HG03460 (cell line): ENCODE measurements at regions not wholly inside any gene's neighbourhood (a gene's known extent, or its start where the extent isn't known, plus 50 kb on each side); places are given as distances from the start of the nearest gene placed in this dataset.

ENCODE experiments used
- ATAC-seq: cut with Tn5 transposase; IDR thresholded peaks from one replicate; pipeline ENCODE4 v1.9.1; 2021; ENCODE audit not compliant: unreplicated experiment

DNA sequence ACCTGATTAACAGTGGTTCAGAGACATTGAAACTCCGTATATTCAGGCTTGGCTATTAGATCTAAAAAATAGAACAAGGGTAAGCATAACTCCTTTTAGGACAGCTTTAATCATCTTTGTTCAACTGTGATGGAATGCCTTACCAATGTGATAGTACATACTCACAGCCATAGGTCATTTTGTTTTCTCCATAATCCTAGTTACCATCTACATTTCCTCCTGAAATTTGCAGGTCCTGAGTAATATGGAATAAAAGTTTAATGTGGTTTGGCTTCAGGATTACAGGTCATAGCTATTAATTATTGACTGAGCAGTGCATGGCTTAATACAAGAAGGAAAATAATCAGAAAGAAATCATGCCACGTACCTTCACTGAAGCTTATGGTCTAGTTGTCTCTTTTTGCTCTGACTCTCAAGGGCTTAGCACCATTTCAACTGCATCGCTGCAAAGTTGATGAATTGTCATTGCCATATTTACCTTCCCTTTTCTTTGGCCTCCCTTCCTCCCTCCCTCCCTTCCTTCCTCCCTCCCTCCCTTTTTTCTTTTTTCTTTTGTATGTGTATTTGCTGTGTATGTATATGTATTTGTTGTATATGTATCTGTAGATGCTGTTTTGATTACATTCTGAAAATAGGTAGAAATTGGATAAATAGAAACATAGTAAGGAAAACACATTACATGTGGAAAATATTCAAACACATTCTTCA is 250.9 kb upstream of the ZNF608 start:
- no peak for ATAC-seq

DNA sequence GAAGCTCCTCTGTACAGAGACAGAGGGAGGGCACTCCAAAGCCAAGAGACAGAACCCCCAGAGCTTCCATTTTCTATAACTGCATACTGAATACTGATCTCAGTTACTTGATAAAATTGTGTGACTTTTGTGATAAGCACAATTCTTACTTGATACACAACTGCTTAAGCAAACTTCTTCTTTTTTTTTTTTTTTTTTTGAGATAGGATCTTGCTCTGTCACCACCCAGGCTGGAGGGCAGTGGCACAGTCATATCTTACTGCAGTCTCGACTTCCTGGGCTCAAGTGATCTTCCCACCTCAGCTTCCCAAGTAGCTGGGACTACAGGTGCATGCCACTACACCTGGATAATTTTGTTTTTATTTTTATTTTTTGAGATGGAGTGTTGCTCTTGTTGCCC is 252.1 kb upstream of the ZNF608 start:
- no peak for ATAC-seq

DNA sequence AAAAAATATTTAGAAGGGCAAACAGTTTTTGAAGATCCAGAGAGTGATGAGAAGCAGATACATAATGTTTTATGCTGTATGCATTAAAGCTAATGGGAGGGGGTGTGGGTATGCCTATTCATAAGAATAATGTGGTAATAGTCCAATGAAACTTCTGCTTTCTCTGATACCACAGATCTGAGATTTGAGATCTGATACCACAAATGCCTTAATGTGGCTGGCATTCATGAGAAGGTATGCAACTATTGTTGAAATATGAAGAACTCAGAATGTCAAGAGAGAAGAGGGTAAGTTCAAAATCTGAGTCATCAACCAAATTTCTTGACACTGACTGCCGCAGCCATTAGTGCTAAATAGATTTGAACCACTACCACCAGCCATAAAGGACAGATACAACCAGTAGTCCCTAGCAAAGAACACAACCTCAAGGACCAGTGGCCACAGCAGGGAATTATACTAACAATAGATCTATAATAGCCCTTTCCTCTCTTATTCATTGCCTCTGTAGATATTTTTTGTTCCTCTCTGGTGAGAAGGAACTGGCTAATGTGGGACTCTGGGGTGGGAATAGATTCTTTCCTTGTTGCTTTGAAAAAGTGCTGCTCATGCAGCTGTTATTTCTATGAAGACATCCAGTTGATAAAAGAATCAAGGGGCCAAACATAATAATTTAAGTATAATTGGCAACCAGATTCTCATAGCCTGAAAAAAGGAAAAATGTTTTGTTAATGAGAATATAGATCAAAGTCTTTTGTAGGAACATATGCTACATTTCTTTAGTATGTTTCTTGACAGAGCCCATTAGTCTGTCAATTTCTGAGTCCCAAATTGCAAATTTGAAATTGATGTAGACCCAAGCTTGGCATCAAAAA is 256.5 kb upstream of the ZNF608 start:
- no peak for ATAC-seq

DNA sequence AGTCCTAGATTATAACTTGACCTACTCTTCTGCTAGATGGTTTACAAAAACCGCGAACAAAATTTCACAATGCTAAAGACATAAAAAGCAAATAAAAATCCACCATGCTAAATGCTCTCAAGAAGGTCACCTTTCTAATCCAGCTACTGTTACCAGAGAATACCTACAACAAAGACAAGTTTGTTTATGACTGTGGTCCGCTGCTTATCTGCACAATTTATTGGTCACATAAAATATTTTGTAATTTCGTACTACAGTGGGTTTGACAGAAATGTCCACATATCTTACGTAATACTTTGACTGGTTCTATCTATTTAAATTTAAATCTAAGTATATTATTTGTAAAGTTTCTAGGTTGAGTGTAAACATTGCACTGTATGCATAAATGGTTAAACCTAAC is 257.6 kb upstream of the ZNF608 start:
- no peak for ATAC-seq

DNA sequence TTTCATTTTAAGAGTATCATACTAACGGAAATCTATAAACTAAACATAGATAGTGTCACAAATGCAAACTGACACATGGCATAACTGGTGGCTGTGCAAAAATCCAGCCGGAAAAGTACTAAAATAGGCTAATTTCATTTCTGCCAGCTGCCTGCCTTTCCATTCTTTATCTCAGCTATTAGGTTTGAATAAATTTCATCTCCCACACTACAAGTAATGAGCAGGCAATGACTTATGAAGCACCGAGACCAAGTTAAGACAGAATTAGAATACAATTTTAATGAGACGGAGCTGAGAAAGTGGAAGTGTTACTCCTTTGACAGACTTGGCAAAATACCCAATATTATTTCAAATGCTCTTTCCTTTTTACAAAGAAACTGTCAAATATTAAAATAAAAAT is 258.8 kb upstream of the ZNF608 start:
- no peak for ATAC-seq

DNA sequence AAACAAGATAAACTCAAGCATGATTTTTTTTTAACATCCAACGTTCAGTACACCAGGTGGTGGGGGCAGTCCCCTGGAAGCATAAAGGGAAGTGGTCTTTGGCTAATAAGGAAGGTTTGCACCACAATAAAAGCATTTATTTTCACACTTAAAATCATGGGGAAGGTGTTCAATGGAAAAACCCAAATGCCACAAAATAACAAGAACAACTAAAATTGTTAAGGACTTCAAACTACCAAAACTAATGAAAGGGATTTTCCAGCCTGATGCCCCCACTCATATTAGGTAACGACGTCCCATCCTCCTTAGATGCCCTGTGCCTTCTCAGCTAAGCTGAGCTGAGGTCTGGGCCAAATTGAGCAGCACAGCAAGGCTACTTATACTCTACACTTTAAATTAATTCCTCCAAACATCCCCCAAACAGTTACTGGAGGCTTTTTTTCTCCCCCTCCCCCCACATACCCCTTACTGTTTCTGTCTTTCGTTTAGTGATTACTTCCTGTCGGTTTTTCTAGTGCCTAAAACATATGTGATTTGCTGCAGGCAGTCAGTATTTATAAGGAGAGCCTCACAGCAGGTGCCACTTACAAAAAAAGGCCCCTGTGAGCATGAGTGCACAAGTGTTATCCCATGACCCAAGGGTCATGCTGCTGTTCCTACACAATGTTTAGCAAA is 259.7 kb upstream of the ZNF608 start:
- ATAC-seq: peak; percentile 67

DNA sequence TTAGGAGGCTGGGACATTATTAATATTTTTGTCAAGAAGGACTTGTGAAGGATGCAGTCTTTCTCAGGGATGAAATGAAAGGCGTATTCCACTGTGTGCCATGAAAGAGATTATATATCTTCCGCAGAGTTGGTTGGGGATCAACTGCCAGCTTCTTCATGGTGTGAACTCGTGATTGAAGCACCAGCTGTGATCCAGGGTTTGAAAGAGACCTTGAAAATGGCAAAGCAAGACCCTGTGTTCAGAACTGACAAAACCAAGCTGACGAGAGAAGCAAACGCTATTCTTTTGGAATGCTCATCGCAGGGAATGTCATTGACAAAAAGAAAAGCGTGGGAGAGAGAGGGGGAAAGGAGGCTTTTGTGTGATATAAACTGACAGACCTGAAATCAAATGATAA is 263.9 kb upstream of the ZNF608 start:
- ATAC-seq: no peak

DNA sequence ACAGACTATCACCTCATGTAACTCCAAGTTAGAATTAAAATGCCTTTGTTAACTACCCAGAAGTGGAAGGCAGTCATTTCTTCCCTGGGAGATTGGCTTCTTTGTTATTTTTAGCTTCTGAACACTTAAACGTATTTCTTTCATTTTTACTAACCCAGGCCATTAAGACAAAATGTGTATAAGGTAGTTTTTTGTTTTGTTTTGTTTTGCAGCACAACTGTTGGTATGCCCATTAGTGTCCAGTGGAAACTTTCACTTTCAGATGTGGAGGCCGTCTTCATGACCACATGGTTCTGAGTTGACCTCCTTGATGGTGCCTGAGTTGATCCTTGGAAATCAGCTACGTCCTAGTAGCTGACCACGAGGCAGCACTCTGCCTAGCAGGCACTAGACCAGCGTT is 264.6 kb upstream of the ZNF608 start:
- ATAC-seq: no peak

DNA sequence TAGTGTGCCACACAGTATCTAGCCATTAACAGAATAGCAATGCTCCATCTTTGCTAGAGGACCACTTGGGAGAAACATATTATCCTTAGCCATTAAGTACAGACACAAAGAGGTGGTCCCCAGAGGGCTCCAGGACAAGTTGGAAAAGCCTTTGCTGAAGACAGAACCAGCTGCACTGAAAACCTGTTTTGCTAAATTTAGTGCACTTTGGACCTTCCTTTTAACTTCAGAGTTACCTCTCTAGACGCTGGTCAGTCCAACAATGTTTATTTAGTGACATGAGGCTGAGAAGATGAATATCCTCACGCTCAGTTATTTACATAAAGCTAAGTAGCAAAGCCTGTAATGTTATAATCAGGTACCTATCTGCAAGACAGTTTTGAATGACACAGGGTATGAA is 265.0 kb upstream of the ZNF608 start:
- no peak for ATAC-seq

DNA sequence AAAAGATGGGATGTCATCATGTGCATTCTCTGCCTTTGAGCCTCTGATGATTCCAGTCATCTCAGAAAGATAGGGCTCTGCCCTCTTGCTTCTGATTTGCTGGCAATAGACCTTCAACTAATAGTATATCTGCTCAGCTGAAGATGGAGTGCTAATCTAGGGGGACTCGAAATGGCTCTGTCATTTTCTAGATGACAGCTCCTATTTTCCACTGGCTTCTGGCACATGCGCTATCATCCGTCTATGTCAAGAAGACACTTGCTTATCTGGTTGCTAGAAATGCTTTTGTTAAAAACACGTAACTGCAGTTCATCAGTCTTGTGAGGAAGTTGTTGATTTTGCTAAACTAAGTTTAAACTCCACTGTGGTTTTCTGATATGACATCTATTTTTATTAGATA is 265.5 kb upstream of the ZNF608 start:
- ATAC-seq: no peak

DNA sequence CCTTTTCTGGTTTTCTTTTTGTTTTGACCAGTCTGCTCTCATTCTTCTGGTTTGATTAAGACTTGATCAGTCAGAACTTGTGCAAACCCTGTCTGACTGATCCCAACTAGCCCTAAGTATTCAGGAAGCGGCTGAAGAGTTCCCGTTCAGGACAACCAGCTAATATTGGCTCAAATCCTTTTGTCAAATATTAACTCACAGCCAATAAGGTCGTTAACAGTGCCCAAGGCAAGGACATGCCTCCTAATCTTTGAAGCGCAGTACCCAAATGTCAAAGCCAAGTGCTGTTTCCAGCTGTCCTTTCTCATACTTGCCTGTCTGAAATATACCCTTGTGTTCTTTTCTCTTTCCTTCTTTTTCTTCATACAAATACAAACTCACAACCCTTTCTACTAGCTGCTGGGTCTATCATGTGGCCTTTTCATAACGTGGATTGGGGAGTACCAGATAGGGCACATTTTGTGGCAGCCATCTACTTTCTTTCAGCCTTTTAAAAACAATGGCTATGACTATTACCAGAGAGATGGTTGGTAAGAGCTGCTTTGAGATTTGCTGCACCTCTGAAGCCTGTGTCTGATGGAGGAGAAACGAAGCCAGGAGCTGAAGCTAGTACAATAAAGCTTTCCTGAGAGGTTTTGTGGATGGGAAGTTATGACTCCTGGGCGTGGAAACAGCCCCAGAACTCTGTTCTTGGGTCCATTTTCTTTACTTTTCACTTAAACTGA is 266.4 kb upstream of the ZNF608 start:
- no peak for ATAC-seq

DNA sequence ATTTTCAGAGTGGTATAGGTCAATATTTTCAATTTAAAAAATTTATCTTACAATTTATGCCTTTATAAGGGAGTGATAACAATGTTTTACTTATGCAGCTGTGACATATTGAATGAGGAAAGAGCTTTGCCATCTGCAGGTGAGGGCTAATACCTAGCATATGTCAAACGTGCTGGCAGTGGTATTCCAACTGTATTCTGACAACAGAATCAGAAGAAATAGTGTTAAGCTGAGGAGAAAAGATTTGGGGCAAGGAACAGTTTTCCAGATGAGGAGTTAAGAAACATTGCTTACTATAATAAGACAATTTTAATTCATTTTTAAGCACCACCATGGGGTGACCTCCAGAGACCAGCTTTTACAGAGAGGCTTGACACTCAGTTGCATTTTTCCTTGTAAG is 267.8 kb upstream of the ZNF608 start:
- ATAC-seq: no peak

DNA sequence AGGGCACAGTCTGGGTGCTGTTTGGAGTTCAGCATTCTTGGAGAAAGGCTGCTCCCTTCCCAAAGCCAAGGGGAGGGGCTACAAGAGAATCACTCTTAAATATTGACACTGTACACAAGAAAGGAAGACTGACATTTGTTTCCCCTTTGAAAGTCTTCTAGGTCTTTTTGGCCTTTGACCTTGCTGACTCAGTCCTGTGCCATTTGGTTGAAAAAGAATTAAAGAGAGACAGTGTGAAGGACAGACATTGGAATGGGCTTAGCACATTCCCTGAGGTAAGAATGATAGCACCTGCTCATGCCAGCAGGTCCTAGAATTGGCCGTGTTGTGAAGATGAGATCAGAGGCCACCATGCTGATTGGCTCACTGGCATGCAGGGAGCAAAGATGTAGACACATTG is 271.4 kb upstream of the ZNF608 start:
- ATAC-seq: no peak

DNA sequence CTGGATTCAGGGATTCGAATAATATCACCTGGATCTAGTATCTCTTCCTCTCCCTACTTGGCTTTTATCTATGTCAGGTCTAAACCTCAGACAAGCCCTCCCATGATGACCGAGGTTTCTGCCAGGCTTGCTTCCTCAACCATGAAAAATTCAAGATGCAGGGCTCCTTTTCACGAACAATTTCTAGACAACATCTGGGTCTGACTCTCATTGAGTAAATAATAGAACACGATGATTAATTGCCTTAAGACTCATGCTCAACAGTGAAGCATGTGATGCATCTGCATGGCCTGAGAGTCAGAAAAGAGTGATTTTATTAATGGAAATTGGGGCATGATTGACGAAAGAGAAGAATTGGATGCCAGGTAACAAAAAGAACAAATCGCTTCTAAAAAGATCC is 277.2 kb upstream of the ZNF608 start:
- no peak for ATAC-seq

DNA sequence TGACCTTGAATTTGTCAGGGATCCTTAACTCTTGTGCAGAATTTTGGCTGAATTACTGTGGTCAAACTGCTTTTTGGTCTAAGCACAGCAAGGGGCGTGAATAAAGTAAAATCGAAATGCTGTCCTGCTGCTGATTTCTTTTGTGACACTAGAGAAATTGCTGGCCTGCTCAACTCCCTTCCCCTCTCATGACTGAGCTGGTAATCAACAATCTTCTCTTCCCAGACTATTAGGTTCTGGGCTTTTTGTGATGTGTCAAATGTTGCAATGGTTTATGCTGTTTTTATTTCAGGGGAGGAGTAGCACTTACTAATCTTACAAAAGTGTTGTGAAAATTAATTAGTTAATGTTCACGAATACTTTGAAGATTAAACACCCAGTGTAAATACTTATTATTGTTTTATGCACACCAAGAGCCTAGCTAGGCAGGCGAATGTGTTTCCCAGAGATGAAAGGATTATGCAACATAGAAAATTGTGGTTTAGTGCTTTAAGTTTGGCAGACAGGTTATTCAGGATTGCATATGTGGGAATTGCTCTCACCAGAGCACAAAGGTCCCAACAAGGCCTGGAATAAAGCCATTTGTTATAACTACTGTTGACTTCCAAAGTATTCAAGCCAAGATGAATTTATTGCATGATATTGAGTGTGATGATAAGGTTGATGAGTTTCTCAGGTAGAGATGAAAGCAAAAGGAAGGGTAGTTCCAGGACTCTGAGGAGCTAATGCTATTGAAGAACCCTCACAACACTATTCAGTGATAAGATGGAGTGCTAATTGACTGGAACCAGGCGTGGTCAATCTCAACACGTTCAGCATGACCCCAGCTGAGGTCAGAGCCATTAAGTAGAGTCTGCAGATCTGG is 280.7 kb upstream of the ZNF608 start:
- no peak for ATAC-seq

DNA sequence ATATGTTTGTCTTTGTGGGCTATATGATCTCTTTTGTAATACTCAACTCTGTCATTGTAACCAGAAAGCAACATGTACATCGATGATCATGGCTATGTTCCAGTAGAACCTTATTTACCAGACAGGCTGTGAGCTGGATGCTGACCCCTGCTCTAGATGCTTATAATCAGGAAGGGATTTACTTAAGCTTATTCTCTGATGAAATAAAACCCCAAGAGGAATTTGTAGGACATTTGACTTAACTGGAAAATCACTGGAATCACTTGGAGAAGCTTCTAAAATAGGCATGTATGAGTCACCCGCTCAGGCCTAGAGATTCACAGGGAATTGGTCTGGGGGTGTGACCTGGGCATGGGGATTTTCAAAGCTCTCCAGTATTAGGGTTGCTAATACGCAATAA is 285.8 kb upstream of the ZNF608 start:
- ATAC-seq: no peak

DNA sequence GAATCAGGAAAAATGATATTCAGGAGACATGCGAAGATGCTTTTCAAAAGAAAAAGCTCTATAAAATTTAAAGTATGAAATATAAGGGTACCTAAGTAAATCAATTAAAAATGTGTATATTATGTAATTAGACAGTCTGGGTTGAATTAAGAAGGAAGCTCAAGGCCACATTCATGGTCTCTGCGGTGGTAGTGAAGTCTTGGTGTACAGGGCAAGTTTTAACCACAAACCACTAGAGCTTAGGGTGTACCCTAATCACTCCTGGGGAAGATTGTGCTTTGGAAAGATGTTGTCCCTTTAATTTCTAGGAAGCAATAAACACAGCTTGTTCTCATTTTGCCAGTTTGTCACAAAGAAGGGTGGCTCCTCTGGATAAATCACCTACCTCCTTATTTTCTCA is 287.2 kb upstream of the ZNF608 start:
- no peak for ATAC-seq

DNA sequence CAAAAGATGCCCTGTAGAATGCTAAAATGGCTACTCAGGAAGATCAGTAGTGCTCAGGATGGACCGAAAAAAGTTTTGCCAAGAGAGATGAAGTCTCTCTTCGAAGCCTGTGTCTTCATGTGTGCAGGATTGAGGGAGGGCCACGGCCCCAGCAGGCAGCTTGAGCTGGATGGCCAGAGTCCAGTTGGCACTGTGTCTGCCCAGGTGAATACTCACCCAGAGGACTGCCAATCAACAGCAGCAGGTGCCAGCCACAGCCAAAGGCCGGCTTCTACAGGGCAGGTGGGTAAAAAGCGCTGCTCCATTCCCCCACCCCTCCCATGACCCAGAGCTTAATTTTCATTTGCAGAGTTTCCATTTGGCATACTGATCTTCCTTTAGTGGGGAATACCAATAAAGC is 287.9 kb upstream of the ZNF608 start:
- ATAC-seq: no peak

DNA sequence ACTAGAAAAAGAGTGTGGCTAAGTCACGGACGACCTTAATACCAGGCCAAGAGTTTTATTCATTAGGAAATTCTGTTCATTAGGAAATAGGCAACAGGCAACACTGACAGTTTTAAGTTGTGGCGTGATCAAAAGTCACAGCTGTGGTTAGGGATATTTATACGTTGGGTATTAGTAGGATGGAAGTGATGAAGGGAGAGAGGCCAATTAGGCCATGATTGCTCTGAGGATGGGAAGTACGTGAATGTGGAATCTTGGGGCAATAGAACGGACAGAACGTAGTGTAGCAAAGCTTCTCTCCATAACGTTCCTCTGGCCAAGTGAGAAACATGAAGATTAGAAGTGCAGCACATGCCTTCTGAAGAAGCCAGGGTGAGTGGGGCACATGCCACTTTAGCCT is 290.1 kb upstream of the ZNF608 start:
- no peak for ATAC-seq

DNA sequence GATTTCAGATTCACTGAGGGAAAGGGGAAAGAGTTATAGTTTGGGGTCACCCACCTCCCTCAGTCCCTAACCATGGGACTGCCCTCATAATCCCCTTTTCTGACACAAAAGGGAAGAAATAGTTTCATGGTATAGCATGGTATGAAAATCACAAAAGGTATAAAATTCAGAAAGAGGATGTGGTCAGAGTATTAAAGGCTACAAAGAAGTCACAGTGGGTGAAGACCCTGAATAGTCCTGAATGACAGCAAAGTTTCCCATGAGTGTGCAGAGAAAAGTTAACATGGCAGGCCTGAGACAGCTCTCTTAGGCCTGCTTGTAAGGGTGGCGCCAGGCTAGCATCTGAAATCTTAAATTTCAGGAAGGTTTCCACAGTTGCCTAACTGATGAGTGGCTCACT is 290.6 kb upstream of the ZNF608 start:
- ATAC-seq: no peak
